H1 (cell line): ENCODE measurements at regions not wholly inside any gene's neighbourhood (a gene's known extent, or its start where the extent isn't known, plus 50 kb on each side); places are given as distances from the start of the nearest gene placed in this dataset.

Experiments used
- CHD2 ChIP-seq: IDR thresholded peaks from 2 replicates; pipeline ENCODE4 v1.6.1; 2012; ENCODE audit warnings: low read length, improper control_type of control experiment
- KDM4A ChIP-seq: IDR thresholded peaks from one replicate; pipeline ENCODE4 v1.7.1; 2012; ENCODE audit warnings: low read depth, mild to moderate bottlenecking, moderate library complexity, low read length, inconsistent platforms; ENCODE audit not compliant: severe bottlenecking
- RNF2 ChIP-seq: fragments of 200-900, 300-1000 bp; sonication (generic); IDR thresholded peaks from 2 replicates; pipeline ENCODE4 v1.7.1; 2016; ENCODE audit warnings: borderline replicate concordance, low read depth, mild to moderate bottlenecking, antibody characterized with exemption, low read length; ENCODE audit not compliant: poor library complexity, severe bottlenecking; ENCODE audit errors: missing control alignments
- TAF7 ChIP-seq: optimal IDR thresholded peaks from 2 replicates; pipeline ENCODE3; 2011; ENCODE audit warnings: low read depth, mild to moderate bottlenecking, inconsistent platforms, low read length, moderate library complexity, borderline replicate concordance
- TF ChIP-seq, protein P1 (sequence below), 3 experiments: IDR thresholded peaks; 1 replicate in 2 of 3; 2 replicates in 1 of 3; pipeline versions ENCODE4 v1.5.1 to v1.6.1; 2011; ENCODE audit warnings: low read length in 3 of 3, mild to moderate bottlenecking in 3 of 3, inconsistent platforms in 2 of 3, low read depth in 1 of 3, moderate library complexity in 1 of 3; ENCODE audit not compliant: insufficient read depth in 1 of 3; ENCODE audit errors: control extremely low read depth in 1 of 3

DNA sequence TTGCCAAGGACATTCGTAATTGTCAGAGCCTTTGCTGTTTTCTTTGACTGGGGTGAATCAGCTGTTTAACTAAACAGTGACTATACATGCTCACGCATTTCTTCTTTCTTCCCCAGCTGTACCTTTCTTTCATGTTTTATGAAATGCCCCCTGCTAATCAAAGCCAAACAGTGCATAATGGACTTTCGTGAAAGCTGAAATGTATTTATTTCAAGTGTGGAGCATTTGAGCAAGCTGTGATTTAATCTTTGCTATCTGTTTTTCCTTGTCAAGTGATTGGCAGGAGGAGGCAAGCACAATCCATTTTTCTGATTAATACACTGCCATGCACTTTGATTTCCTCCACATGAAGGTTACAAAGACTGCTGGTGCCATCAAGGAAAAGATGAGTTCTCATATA is 831.7 kb upstream of the SPRY2 start (continued):
- TF ChIP-seq, protein P1, sequence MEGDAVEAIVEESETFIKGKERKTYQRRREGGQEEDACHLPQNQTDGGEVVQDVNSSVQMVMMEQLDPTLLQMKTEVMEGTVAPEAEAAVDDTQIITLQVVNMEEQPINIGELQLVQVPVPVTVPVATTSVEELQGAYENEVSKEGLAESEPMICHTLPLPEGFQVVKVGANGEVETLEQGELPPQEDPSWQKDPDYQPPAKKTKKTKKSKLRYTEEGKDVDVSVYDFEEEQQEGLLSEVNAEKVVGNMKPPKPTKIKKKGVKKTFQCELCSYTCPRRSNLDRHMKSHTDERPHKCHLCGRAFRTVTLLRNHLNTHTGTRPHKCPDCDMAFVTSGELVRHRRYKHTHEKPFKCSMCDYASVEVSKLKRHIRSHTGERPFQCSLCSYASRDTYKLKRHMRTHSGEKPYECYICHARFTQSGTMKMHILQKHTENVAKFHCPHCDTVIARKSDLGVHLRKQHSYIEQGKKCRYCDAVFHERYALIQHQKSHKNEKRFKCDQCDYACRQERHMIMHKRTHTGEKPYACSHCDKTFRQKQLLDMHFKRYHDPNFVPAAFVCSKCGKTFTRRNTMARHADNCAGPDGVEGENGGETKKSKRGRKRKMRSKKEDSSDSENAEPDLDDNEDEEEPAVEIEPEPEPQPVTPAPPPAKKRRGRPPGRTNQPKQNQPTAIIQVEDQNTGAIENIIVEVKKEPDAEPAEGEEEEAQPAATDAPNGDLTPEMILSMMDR (IDR thresholded peaks at IDR 0.05; ENCODE audit: control extremely low read depth in 1 of 3, insufficient read depth in 1 of 3, low read depth in 1 of 3, low read length in 3 of 3), result no peak
- TF ChIP-seq CHD2 (no peak), TAF7 (no peak), RNF2 (no peak), KDM4A (no peak)
